Esophagus squamous epithelium (tissue), 4 donors: ENCODE measurements at regions not wholly inside any gene's neighbourhood (a gene's known extent, or its start where the extent isn't known, plus 50 kb on each side); places are given as distances from the start of the nearest gene placed in this dataset.

Experiments used
- POLR2A ChIP-seq, 4 donors: fragments of 450-650 bp; IDR thresholded peaks; one replicate each; pipeline ENCODE4 v1.6.1; 2017; ENCODE audit warnings: antibody characterized with exemption in 4 of 4, mild to moderate bottlenecking in 4 of 4, moderate library complexity in 3 of 4
- TF ChIP-seq, protein P1 (sequence below), 6 experiments: fragments of 450-650 bp in 4 of 6; fragments of 200-600 bp in 2 of 6; sonication (generic) in 2 of 6; IDR thresholded peaks; one replicate each; pipeline ENCODE4 v1.5.1; 2016 to 2019; ENCODE audit warnings: antibody characterized with exemption in 6 of 6, mild to moderate bottlenecking in 4 of 6, moderate library complexity in 4 of 6

DNA sequence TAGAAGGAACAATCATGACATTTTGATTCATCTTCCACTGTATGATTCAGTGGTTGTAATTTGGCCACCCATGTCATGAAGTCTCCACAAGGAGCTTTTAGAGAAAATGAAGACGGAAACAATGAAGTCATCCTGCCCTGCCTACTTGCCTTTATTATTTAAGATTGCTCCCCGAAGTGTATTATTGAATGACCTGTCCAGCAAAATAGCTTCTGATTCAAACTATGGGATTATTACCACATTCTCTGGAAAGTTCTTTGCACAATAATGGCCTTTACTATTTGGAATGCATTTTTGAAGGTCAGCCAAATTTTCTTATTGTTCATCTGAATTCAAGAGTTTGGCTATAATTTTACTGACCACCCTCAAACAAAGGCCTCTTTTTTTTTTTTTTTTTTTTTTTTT is 77.8 kb upstream of the RFC3 start:
- TF ChIP-seq POLR2A (IDR thresholded peaks at IDR 0.05): no peak
- TF ChIP-seq, protein P1, sequence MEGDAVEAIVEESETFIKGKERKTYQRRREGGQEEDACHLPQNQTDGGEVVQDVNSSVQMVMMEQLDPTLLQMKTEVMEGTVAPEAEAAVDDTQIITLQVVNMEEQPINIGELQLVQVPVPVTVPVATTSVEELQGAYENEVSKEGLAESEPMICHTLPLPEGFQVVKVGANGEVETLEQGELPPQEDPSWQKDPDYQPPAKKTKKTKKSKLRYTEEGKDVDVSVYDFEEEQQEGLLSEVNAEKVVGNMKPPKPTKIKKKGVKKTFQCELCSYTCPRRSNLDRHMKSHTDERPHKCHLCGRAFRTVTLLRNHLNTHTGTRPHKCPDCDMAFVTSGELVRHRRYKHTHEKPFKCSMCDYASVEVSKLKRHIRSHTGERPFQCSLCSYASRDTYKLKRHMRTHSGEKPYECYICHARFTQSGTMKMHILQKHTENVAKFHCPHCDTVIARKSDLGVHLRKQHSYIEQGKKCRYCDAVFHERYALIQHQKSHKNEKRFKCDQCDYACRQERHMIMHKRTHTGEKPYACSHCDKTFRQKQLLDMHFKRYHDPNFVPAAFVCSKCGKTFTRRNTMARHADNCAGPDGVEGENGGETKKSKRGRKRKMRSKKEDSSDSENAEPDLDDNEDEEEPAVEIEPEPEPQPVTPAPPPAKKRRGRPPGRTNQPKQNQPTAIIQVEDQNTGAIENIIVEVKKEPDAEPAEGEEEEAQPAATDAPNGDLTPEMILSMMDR (IDR thresholded peaks at IDR 0.05): no peak
